Activated naive CD8-positive, alpha-beta T cell (primary cell): ENCODE measurements at regions not wholly inside any gene's neighbourhood (a gene's known extent, or its start where the extent isn't known, plus 50 kb on each side); places are given as distances from the start of the nearest gene placed in this dataset.

Experiments used
- H3K27ac Mint-ChIP-seq: one replicate; pipeline ENCODE4 v1.8.0; 2021; ENCODE audit warnings: mixed read lengths
- H3K27me3 Mint-ChIP-seq: one replicate; pipeline ENCODE4 v1.8.0; 2021; ENCODE audit warnings: mixed read lengths
- H3K36me3 Mint-ChIP-seq: one replicate; pipeline ENCODE4 v1.8.0; 2021; ENCODE audit warnings: mixed read lengths
- H3K4me1 Mint-ChIP-seq: one replicate; pipeline ENCODE4 v1.8.0; 2021; ENCODE audit warnings: low read depth, mixed read lengths
- H3K4me3 Mint-ChIP-seq: one replicate; pipeline ENCODE4 v1.8.0; 2021; ENCODE audit warnings: mild to moderate bottlenecking, mixed read lengths
- H3K9me3 Mint-ChIP-seq: one replicate; pipeline ENCODE4 v1.8.0; 2021; ENCODE audit warnings: low read depth, mixed read lengths

DNA sequence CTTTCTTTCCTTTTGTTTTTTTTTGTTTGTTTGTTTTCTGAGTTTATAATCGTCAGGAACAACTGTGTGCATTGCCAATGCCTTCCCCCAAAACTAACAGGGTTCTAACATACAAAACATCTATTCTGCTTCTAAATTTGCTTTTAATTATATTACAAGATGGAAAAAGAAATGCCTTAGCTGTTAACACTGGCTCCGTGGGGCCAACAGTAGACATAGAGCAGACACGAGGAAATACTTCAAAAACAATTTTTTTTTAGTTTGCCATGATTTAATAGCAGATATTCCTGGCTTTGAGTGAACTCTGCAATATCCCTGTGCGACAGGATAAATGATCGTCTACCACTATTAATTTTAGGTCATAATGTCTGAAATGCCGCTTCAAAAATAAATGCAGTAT, 153.3 kb upstream of the HNRNPA3 start:
- H3K9me3 Mint-ChIP-seq: no peaks in the 10 kb centered on the region

DNA sequence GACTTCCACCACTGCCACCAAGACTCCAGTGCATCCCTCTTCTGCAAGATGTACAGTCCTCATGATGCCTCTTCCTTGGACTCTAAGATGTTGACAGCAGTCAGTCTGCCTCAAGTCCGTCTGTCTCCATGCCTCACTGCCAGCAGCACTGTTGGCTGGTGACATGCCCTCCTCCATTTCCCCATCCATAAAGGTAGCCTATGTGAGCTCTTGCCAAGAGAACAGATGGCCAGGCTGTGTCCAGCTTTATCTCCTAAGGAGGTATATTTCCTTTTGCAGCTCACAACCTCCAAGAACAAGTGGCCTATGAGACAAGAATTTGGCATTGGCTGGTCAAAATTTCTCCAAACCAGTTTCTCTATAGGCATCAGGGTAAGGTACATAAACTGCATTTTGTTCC, 149.3 kb upstream of the HNRNPA3 start:
- Mint-ChIP-seq H3K36me3 (peaks cover 2% of the 10 kb centered on the region), H3K27me3 (peaks cover 3% of the 10 kb centered on the region), H3K9me3 (no peaks in the 10 kb centered on the region), H3K4me3 (no peak overlapping the region), H3K27ac (no peak overlapping the region), H3K4me1 (no peaks in the 10 kb centered on the region)

More for the DNA sequence above, 153.3 kb upstream of the HNRNPA3 start:
- peaks cover 2% of the 10 kb centered on the region for H3K36me3 Mint-ChIP-seq
- no peak overlapping the region for H3K4me3 Mint-ChIP-seq
- no peak overlapping the region for H3K27ac Mint-ChIP-seq
- H3K27me3 Mint-ChIP-seq: peaks cover 3% of the 10 kb centered on the region
- H3K4me1 Mint-ChIP-seq: no peaks in the 10 kb centered on the region

DNA sequence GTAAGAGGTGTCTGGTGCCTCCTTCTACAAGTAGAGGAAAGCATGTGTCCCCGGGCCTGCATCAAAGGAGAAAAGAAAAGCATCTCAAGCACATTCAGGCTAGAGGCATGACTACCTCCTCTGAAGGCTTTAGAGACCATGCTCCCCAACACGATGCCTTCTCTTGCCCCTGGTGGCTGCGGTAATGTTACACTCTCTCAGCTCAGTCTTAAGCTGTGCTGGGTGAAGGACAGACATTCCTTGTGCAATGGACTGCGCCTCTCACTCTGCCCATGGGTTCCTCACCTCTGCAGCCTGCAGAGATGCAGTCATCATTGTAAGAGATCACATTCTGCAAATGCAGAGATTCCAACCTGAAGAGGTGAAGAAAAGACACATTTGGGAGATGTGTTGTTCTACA, 148.2 kb upstream of the HNRNPA3 start:
- Mint-ChIP-seq H3K4me3 (no peak overlapping the region), H3K36me3 (peaks cover 2% of the 10 kb centered on the region), H3K9me3 (no peaks in the 10 kb centered on the region), H3K27me3 (peaks cover 3% of the 10 kb centered on the region), H3K27ac (no peak overlapping the region), H3K4me1 (no peaks in the 10 kb centered on the region)

DNA sequence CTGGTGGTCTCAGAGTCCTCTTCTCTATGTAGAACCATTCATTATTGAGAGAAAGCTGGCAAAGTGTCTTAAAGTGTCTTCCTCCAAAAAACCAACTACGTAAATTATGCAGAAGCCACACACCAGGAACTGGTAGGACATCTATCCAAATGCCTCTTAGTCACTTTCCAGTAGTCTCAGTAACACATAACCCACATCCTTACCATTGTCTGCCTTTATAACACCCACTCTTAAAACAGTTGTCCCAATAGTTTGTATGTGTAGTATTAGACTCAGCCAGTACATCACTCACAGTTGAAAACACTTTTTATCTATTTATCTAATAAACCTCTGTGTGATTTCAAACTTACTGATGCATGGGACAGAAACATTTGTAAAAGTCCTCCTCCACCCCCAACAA, 143.6 kb upstream of the HNRNPA3 start:
- Mint-ChIP-seq H3K9me3 (peaks cover 4% of the 10 kb centered on the region), H3K36me3 (peaks cover 2% of the 10 kb centered on the region), H3K4me3 (no peak overlapping the region), H3K27me3 (peaks cover 4% of the 10 kb centered on the region), H3K27ac (no peak overlapping the region), H3K4me1 (no peaks in the 10 kb centered on the region)

DNA sequence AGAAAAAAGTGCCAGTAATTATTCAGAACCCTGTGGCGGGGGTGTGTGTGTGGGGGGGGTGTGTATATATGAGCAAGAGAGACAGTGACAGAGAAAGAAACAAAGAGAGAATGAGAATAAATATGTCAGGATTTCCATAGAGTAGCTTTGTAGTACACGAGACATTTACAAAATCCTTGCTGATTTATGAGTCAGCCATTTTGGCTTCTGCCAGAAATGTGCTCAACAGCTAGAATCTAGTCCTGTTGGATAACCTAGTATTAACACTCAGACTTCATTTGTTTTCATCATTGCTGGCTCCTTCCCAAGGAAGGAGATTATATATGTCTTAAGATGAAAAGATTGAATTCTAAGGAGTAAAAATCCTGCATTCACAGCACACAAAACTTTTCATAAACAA, 140.5 kb upstream of the HNRNPA3 start:
- no peak overlapping the region for H3K27ac Mint-ChIP-seq
- no peak overlapping the region for H3K4me3 Mint-ChIP-seq
- H3K27me3 Mint-ChIP-seq: peaks cover 6% of the 10 kb centered on the region
- H3K4me1 Mint-ChIP-seq: no peaks in the 10 kb centered on the region
- peaks cover 2% of the 10 kb centered on the region for H3K36me3 Mint-ChIP-seq
- H3K9me3 Mint-ChIP-seq: peaks cover 4% of the 10 kb centered on the region

DNA sequence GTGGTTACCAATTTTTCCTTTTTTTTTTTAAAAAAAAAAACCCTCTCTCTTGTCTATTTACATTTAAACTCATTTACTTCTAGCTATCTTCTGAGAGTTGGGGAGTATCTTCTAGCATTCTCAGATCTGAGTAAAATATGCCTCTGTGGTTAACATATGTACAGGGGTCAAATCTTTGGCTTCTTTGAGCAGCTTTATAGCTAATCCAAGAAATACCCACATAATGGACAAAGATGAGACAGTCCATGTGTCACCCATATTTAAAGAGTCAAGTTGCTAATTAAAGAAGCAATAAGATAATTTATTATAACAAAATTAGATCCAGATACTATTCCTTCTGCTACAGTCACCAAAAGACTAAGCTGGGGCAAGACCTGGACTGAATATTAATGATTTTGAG, 139.0 kb upstream of the HNRNPA3 start:
- Mint-ChIP-seq H3K4me1 (no peaks in the 10 kb centered on the region), H3K9me3 (peaks cover 4% of the 10 kb centered on the region), H3K27me3 (peaks cover 9% of the 10 kb centered on the region), H3K4me3 (no peak overlapping the region), H3K27ac (no peak overlapping the region), H3K36me3 (peaks cover 2% of the 10 kb centered on the region)

DNA sequence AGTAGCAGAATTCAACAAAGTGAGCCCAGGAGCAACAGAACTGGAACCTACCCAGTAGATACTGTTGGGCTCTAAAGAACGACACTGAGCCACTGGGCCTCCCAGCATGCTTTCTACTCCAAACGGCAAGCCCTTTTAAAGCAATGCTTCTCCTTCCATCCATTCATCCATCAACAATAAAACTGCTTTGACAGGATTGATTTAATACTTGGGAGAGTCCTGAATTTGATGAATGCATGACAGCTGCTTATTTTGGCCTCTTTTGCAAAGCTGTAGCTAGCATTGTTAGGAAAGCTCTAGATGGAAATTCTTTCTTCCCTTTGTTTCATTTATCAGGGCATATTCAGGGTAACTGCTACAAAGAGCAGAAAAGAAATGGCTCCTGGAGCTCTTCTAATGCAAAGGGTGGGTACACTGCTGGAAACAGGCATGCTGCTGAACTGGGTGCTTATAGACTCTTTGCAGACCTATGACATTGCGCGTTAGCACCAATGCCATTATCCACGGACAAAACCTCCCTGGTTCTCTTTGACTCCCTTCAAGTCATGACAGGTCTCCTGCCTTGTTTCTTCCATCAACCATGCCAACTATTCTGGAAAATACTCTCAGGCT, 138.4 kb upstream of the HNRNPA3 start:
- Mint-ChIP-seq H3K36me3 (peaks cover 2% of the 10 kb centered on the region), H3K9me3 (peaks cover 4% of the 10 kb centered on the region), H3K27me3 (peaks cover 9% of the 10 kb centered on the region), H3K27ac (no peak overlapping the region), H3K4me1 (no peaks in the 10 kb centered on the region), H3K4me3 (no peak overlapping the region)

DNA sequence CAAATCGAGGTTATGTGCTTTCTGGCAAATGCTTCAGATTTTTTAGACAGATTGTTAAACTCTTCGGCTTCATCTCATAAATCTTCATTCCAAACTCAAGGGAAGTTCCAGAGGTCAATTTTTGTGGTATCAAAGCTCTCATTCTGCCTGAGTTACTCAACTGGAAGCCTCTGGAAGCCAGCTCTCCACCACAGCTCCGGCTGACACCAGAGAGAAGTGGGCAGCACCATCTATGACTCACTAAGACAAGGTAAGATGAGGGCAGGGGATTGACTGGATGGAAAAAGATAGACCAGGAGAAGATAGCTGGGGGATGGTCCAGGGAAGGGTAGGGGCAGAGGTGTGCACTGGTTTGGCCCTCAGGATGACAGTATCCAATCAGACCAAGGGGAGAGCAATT, 137.3 kb upstream of the HNRNPA3 start:
- H3K27me3 Mint-ChIP-seq: peaks cover 9% of the 10 kb centered on the region
- no peak overlapping the region for H3K27ac Mint-ChIP-seq
- H3K4me3 Mint-ChIP-seq: no peak overlapping the region
- H3K4me1 Mint-ChIP-seq: no peaks in the 10 kb centered on the region
- H3K36me3 Mint-ChIP-seq: peaks cover 2% of the 10 kb centered on the region
- H3K9me3 Mint-ChIP-seq: peaks cover 4% of the 10 kb centered on the region

DNA sequence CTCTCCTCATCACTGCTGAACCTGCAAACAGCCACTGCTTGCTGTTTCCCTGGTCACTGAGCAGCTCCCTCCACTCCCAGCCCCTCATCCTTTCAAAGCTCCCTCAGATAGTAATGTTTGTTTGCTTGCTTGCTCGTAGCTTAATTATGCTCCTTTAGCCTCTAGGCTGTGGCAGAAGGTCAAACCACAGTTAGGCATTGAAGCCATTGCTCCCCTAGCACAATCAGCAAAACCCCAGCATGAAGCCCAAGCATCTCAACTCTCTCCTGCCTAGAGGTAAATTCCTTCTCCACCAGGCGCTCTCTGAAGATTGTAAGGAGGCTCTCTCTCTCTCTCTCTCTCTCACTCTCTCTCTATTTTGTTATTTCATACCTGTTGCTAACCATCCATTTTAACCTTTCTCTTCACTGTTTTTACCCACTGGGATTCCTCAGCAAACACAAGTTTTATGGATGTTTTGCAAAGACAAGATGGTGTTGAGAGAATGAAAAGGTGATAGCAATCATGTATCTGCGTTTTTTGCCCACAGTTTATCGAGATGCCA, 135.9 kb upstream of the HNRNPA3 start:
- Mint-ChIP-seq H3K9me3 (no peaks in the 10 kb centered on the region), H3K27ac (no peak overlapping the region), H3K36me3 (no peaks in the 10 kb centered on the region), H3K27me3 (peaks cover 7% of the 10 kb centered on the region), H3K4me1 (no peaks in the 10 kb centered on the region), H3K4me3 (no peak overlapping the region)

DNA sequence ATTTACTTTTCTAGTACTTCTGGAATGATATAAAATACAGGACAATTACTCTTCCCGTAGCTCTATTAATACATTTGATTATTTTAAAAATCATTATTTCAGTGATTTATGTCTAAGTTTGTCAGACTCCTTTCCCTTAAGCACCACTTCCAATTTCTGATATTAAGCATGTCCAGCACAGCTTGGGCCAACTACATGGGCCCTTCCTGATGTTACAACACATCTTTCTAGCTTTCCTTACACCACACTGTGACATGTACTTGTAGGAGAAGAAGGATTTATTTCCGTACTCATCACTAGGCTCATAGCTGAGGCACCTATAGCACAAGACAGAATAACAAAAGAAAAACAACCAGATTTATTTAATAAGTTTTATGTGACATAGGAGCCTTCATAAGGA, 134.8 kb upstream of the HNRNPA3 start:
- Mint-ChIP-seq H3K9me3 (no peaks in the 10 kb centered on the region), H3K4me1 (no peaks in the 10 kb centered on the region), H3K27me3 (peaks cover 7% of the 10 kb centered on the region), H3K36me3 (no peaks in the 10 kb centered on the region), H3K4me3 (no peak overlapping the region), H3K27ac (no peak overlapping the region)

DNA sequence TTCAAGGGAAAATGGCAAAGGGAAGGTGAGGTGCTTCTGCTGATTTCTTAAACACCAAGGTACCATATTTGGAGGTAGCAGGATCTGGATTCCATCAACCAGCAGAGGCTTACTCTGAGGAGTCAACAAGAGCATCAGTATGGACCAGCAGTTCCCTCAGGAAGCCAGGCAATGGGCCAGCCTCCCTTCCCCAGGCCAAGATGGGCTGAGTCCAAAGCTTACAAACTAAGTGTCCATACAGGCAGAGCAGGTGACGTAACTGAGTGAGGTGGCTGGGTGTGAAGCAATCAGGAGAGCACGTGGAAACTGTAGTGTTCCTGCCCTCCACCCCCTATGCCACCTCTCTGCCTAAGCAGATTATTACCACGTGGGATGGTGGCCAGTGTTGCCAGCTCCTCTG, 134.2 kb upstream of the HNRNPA3 start:
- Mint-ChIP-seq H3K4me1 (no peaks in the 10 kb centered on the region), H3K27me3 (peaks cover 5% of the 10 kb centered on the region), H3K27ac (no peak overlapping the region), H3K36me3 (no peaks in the 10 kb centered on the region), H3K4me3 (no peak overlapping the region), H3K9me3 (no peaks in the 10 kb centered on the region)

DNA sequence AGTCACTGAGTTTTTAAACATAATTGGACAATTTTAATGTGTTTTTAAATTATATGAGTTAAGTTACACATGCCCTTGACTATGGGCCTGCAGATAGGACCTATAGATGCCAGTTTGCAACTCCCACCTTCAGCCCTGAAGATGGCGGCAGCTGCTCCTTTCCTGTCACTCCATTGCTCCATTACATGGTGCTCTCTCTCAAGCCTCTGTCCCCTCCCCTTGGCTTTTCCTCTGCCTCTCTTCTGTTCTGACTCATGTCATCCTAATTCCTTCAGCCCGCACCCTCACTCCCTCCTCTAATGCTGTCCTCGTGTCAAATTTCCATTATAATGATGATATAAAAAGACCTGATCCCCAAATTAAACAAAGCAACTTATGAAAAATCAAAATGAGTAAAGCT, 133.7 kb upstream of the HNRNPA3 start:
- Mint-ChIP-seq H3K4me1 (no peaks in the 10 kb centered on the region), H3K9me3 (no peaks in the 10 kb centered on the region), H3K27ac (no peak overlapping the region), H3K4me3 (no peak overlapping the region), H3K27me3 (peaks cover 5% of the 10 kb centered on the region), H3K36me3 (no peaks in the 10 kb centered on the region)

DNA sequence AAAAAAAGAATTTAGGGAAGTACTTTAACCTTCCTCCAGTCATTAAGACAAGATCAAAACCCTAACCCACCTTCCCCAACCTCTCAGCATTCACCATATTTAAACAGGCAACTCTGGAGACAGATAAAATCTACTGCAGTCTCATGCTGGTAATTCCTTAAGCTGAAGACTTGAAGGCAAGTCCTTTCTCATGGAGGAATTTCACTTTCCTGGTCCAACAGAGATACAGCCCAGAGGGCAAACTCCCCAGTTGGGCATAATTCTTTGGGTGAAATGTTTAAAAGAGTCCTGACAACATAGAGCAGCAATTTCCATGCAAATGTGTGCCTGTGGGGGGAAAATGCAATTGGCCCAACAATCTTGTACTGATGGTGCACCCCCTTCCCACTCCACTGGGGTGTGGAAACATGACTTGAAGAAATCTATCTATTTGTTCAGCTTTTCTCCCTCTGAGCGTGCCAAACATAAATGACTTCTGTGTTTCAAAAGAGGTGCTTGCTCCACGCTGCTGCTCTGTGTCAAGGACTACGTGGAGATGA, 131.8 kb upstream of the HNRNPA3 start:
- no peak overlapping the region for H3K27ac Mint-ChIP-seq
- no peaks in the 10 kb centered on the region for H3K4me1 Mint-ChIP-seq
- no peaks in the 10 kb centered on the region for H3K9me3 Mint-ChIP-seq
- peaks cover 3% of the 10 kb centered on the region for H3K27me3 Mint-ChIP-seq
- H3K36me3 Mint-ChIP-seq: no peaks in the 10 kb centered on the region
- no peak overlapping the region for H3K4me3 Mint-ChIP-seq

DNA sequence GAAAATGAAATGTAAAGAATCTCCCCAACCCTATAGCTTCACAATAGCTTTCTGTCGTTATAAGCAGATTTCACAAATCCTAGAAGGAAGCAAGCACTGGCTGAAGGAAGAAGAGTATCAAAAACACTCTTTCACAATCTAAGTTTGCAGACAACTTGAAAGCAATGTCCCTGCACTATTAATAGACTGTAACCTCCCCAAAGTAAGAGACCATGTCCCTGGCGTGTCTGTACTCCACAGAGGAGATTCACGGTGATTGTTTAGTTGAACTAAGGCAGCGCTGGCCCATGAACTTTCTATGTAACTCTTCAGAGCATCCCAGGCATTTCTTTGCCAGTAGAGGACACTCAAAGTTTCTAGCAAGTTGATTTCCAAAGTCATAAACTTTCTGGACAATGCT, 128.0 kb upstream of the HNRNPA3 start:
- no peaks in the 10 kb centered on the region for H3K27me3 Mint-ChIP-seq
- H3K36me3 Mint-ChIP-seq: no peaks in the 10 kb centered on the region
- no peaks in the 10 kb centered on the region for H3K9me3 Mint-ChIP-seq
- H3K4me3 Mint-ChIP-seq: no peak overlapping the region
- H3K27ac Mint-ChIP-seq: no peak overlapping the region
- no peaks in the 10 kb centered on the region for H3K4me1 Mint-ChIP-seq

DNA sequence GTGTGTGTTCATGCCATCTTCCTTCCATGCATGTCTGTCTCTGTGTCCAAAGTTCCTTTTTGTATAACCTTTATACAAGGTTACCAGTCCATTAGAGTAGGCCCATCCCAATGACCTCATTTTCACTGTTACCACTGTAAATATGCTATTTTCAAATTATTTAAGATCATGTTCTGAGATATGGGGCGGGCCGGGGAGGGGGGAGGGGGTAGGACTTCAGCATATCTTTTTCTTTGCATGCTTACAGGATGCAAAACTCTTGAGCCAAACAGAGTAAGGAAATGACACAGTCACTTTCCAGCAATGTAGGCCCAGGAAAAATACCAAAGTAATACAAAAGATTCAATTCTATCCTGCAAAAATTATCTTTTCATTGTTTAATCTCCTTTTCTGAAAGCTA, 124.1 kb upstream of the HNRNPA3 start:
- Mint-ChIP-seq H3K36me3 (no peaks in the 10 kb centered on the region), H3K4me3 (no peak overlapping the region), H3K27ac (no peak overlapping the region), H3K4me1 (peaks cover 1% of the 10 kb centered on the region), H3K27me3 (peaks cover 2% of the 10 kb centered on the region), H3K9me3 (no peaks in the 10 kb centered on the region)

DNA sequence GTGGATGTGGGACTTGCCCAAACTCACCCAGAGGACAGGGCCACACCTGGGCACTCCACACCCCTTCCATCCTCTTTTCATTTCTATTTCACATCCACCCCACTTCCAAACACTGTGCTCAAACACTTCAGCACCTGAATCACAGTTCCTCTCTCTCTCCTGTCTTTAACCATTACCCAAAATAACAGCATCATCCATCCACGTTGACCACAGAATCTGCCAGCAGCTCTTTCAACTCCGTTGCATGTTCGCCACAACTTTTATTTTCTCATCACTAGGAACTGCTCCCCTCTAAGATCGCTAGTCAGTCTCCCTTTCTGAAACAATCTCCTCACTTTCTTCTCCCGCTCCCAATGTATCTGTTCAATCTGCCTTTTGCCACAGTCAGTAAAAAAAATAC, 121.6 kb upstream of the HNRNPA3 start:
- Mint-ChIP-seq H3K4me3 (no peak overlapping the region), H3K27me3 (peaks cover 5% of the 10 kb centered on the region), H3K9me3 (no peaks in the 10 kb centered on the region), H3K36me3 (no peaks in the 10 kb centered on the region), H3K4me1 (peaks cover 1% of the 10 kb centered on the region), H3K27ac (no peak overlapping the region)
